ENCODE measurements at regions not wholly inside any gene's neighbourhood (a gene's known extent, or its start where the extent isn't known, plus 50 kb on each side); places are given as distances from the start of the nearest gene placed in this dataset.

- TF ChIP-seq POLR2A (IDR thresholded peaks at IDR 0.05; ENCODE audit: low read length), result no peak
- TF ChIP-seq GATA1 (IDR thresholded peaks at IDR 0.05; ENCODE audit: low read depth, low read length), result no peak
These were observed 218.6 kb downstream of the AUH start for GRCh38 chr9:91143162-91143561.
